ENCODE measurements at regions not wholly inside any gene's neighbourhood (a gene's known extent, or its start where the extent isn't known, plus 50 kb on each side); places are given as distances from the start of the nearest gene placed in this dataset.
A peak's percentile ranks its signal among the peaks of the same experiment; 100 is the strongest.
"Not testable (repeated sequence)": the region's sequence is repeated elsewhere in the genome, so short reads cannot be mapped to it uniquely, and the experiment has no call there.

DNA sequence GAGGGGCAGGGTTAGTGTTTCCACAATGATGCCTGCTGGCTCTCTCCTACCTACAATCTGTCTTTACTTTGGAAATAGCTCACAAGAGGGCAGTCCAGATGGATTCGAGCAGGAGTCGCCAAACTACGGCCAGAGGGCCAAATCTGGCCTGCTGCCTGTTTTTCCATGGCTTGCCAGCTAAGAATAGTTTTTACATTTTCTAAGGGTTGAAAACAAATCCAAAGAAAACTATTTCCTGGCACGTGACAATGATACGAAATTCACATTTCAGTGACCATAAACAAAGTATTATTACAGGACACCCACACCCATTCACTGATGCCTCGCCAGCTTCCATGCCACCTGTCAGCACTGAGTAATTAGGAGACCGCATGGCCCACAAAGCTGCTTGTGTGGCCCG is 162.9 kb upstream of the WWC1 start:
- intact Hi-C loops (cut with DNase I): no loop called here

GRCh38 chr5:168131519-168131918 is 159.9 kb upstream of the WWC1 start:
- no peak for DNase-seq (ENCODE audit: low spot score)
- intact Hi-C loops (cut with DNase I): no loop called here

More for the DNA sequence above, 162.9 kb upstream of the WWC1 start:
- no peak for DNase-seq (ENCODE audit: low spot score)

- intact Hi-C loops (cut with DNase I): no loop called here
- DNase-seq (ENCODE audit: low spot score): no peak
Measured at GRCh38 chr5:168132241-168132641, 159.2 kb upstream of the WWC1 start.

DNA sequence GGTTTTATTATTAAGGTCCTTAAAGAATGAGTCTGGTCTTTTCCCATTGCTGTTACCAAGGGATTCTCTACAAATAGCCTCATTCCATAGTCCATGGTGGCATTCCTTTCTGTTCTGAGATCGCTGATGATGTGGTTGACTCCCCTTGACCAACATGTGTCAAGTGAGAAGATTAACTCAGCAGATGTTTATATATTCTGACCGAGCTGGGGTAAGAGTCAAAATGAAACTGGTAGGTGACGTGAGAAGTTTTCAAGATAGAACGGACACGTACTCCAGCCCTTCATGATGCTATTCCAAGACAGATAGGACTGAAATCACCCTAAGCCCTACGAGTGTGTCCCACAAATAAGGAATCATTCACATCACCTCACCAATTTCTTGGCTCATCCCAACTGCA is 155.5 kb upstream of the WWC1 start:
- intact Hi-C loops (cut with DNase I): no loop called here

DNA sequence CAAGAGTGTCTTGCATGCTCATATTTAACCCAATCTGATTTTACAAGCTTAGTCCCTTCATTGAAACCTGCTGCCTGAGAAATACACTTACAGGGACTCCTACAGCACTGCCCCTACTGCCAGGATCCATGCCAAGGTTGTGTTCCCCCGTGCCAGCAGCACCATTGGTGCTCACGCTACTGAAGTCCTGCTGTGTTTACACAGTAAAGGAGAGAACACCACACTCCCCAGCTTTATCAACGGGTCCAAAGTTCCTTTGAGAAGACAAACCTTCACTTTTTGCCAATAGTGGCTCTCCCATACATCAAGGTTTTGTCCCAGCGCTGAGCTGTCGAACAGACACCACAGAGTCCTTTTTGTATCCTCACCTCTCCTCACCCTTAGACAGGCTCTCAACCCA is 155.1 kb upstream of the WWC1 start:
- intact Hi-C loops (cut with DNase I): no loop called here
- no peak for DNase-seq (ENCODE audit: low spot score)

More for the DNA sequence above, 155.5 kb upstream of the WWC1 start:
- no peak for DNase-seq (ENCODE audit: low spot score)

GRCh38 chr5:168137265-168137664 is 154.2 kb upstream of the WWC1 start:
- intact Hi-C loops (cut with DNase I): no loop called here
- no peak for DNase-seq (ENCODE audit: low spot score)

DNA sequence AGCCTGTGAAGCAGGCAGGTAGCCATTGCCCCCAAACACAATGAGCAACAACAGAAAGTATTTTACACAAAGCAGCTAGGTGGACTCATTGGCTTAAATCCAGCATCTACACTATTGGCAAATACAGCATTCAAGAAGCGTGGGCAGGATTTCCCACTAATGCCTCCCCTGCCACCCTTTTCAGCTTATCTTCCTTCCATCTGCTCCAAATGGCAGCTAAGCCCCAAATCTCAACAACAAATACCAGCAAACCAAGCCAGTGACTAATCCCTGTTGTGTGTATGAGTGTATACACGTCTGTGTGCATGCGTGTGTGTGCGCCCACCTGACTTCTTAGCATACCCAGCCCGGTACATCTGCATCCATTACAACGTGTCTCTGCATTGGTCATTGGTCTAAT is 151.2 kb upstream of the WWC1 start:
- intact Hi-C loops (cut with DNase I): no loop called here
- DNase-seq (ENCODE audit: low spot score): no peak

DNA sequence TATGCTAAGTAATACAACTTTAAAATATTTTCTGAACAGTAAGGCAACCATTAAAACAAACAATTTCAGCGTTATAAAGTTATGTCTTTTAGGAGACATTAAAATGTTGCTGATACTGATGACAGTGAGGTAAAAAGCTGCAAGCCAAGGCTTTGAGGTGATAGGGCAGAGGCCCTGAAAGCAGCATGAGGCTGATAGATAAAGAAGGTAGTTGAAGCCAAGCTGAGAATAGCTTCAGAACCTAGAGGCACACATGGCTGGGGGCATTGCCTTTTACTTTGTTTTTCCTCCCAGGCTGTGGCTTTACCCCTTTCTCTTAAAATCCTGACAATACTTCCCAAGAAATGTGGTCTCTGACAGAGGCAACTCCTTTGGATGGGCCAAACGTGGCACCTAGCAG is 149.0 kb upstream of the WWC1 start:
- no peak for DNase-seq (ENCODE audit: low spot score)
- intact Hi-C loops (cut with DNase I): no loop called here

GRCh38 chr5:168143521-168143920 is 147.9 kb upstream of the WWC1 start:
- DNase-seq (ENCODE audit: low spot score); intact Hi-C loops (cut with DNase I): not testable (repeated sequence)

- intact Hi-C loops (cut with DNase I): no loop called here
- no peak for DNase-seq (ENCODE audit: low spot score)
Measured at GRCh38 chr5:168147106-168147505, 144.3 kb upstream of the WWC1 start.

- intact Hi-C loops (cut with DNase I): no loop called here
- DNase-seq (ENCODE audit: low spot score): no peak
Measured at GRCh38 chr5:168147568-168148360, 143.7 kb upstream of the WWC1 start.

- DNase-seq (ENCODE audit: low spot score): no peak
- intact Hi-C loops (cut with DNase I): no loop called here
Measured at GRCh38 chr5:168151041-168151440, 140.4 kb upstream of the WWC1 start.

GRCh38 chr5:168152660-168153059 is 138.8 kb upstream of the WWC1 start:
- intact Hi-C loops (cut with DNase I): no loop called here

GRCh38 chr5:168153263-168153875 is 138.1 kb upstream of the WWC1 start:
- intact Hi-C loops (cut with DNase I): no loop called here
- DNase-seq (ENCODE audit: low spot score): no peak

More at GRCh38 chr5:168152660-168153059, 138.8 kb upstream of the WWC1 start:
- no peak for DNase-seq (ENCODE audit: low spot score)

DNA sequence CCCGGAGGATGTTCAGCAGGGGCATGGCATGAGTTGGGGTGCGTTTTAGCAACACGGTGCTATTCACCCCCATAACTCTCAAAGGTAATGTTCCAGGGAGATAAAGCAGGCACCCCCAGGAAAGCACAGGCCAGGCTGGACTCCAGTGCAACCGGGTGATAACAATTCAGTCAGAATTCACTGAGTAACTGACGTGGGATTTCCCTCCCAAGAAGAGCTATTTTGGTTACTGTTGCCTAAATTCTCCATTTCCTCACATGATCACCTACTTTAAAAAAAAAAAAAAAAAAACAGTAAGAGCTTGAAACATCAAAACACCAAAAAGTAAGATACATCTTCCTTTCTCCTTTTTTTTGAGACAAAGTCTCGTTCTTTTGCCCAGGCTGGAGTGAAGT is 137.6 kb upstream of the WWC1 start:
- intact Hi-C loops (cut with DNase I): no loop called here
- no peak for DNase-seq (ENCODE audit: low spot score)

GRCh38 chr5:168155585-168155984 is 135.9 kb upstream of the WWC1 start:
- intact Hi-C loops (cut with DNase I): no loop called here
- no peak for DNase-seq (ENCODE audit: low spot score)

- intact Hi-C loops (cut with DNase I): no loop called here
- DNase-seq (ENCODE audit: low spot score): no peak
Measured at GRCh38 chr5:168156170-168156569, 135.3 kb upstream of the WWC1 start.

DNA sequence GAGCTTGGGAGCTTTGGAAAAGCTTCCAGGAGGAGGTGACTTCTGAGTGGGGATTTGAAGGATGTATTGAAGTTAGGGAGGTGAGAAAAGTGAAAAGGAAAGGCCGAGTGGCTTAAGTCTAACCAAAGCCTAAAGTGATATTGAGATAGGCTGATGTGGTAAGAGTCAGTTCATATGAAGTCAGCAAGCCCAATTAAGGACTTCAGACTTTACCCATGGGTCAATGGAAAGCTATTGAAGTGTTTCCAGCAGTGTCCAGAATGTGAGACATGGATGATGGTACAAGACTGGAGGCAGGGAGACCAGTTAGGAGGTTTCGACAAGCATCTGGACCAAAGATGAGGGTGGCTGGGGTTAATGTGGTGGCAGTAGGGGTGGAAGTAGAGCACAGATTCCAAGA is 134.3 kb upstream of the WWC1 start:
- no peak for DNase-seq (ENCODE audit: low spot score)
- intact Hi-C loops (cut with DNase I): no loop called here

GRCh38 chr5:168159425-168159824 is 132.0 kb upstream of the WWC1 start:
- intact Hi-C loops (cut with DNase I): no loop called here
- DNase-seq (ENCODE audit: low spot score): peak; percentile 17

DNA sequence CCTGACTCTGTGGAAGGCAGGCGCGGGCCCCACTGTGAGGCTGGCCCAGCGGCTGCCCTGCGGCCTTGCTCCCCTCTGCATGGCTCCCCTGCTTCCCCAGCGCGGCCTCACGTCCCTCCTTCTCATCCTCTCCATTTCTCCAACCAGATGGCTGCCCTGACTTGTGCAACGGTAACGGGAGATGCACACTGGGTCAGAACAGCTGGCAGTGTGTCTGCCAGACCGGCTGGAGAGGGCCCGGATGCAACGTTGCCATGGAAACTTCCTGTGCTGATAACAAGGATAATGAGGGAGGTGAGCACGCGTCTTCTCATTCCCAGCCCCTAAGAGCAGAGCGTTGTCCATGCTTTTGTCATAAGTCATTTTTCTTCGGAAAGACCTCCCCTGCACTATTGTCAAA is 129.0 kb upstream of the WWC1 start:
- peak; percentile 62 for DNase-seq (ENCODE audit: low spot score)
- intact Hi-C loops (cut with DNase I): no loop called here

DNA sequence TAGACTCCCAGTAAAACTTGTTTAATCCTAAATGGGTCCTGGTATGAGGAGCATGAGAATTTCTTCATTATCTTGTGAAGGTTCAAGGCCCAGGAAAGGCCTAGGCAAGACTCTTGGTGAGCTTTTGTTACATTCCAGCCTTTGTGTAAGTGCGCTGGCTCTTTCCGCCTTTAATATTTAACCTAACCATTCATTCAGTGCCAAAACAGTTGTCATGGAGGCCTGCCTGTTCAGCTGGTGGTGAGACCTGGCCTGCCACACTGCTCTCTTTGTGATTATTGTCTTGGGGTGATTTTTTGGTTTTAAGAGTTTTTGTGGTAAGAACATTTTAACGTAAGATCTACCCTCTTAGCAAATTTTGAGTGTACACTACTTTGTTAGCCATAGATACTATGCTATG is 127.5 kb upstream of the WWC1 start:
- peak; percentile 19 for DNase-seq (ENCODE audit: low spot score)
- intact Hi-C loops (cut with DNase I): no loop called here

All from cardiac septum (tissue), 1 donor.